ENCODE measurements at regions not wholly inside any gene's neighbourhood (a gene's known extent, or its start where the extent isn't known, plus 50 kb on each side); places are given as distances from the start of the nearest gene placed in this dataset.

GRCh38 chr14:39488600-39488999 lies 56.4 kb upstream of the FBXO33 start:
- no peak for DNase-seq (ENCODE audit: missing footprints)
- no peak for ATAC-seq
- intact Hi-C loops (cut with DNase I), result no loop called here

GRCh38 chr14:39483682-39484081 lies 51.4 kb upstream of the FBXO33 start:
- DNase-seq (ENCODE audit: missing footprints) (no peak), ATAC-seq (no peak)
- intact Hi-C loops (cut with DNase I), result no loop called here
